Lung (tissue), 11 donors: ENCODE measurements at regions not wholly inside any gene's neighbourhood (a gene's known extent, or its start where the extent isn't known, plus 50 kb on each side); places are given as distances from the start of the nearest gene placed in this dataset.

Experiments
- ATAC-seq: fragments of 200-7000 bp; cut with Tn5 transposase; one replicate; pipeline ENCODE4 v1.9.1; 2020; ENCODE audit warnings: moderate number of reproducible peaks; ENCODE audit not compliant: insufficient read depth, low FRiP score
- DNase-seq, 3 donors: peaks; one replicate each; pipeline ENCODE4 v3.0.0-alpha.2; 2013 to 2017
- H3K27ac ChIP-seq, 2 donors: one replicate each; pipeline ENCODE4 v1.5.1; 2013; ENCODE audit warnings: mild to moderate bottlenecking in 2 of 2, moderate library complexity in 2 of 2, control low read depth in 1 of 2, inconsistent platforms in 1 of 2, low read depth in 1 of 2, low read length in 1 of 2
- H3K27me3 ChIP-seq, 3 donors: one replicate each; pipeline ENCODE4 v1.5.1; 2013; ENCODE audit warnings: low read length in 2 of 3; ENCODE audit not compliant: control insufficient read depth in 3 of 3, insufficient read depth in 3 of 3
- H3K36me3 ChIP-seq, 4 donors: one replicate each; pipeline ENCODE4 v1.5.1; 2013; ENCODE audit warnings: low read length in 4 of 4, mild to moderate bottlenecking in 1 of 4, moderate library complexity in 1 of 4; ENCODE audit not compliant: control insufficient read depth in 4 of 4, insufficient read depth in 4 of 4
- H3K4me1 ChIP-seq, 5 donors: one replicate each; pipeline ENCODE4 v1.5.1; 2013; ENCODE audit warnings: low read length in 5 of 5, mild to moderate bottlenecking in 2 of 5, moderate library complexity in 1 of 5; ENCODE audit not compliant: control insufficient read depth in 5 of 5, insufficient read depth in 5 of 5
- H3K4me3 ChIP-seq: one replicate; pipeline ENCODE4 v1.5.1; 2013; ENCODE audit warnings: mild to moderate bottlenecking, control low read depth, moderate library complexity
- H3K9ac ChIP-seq, 2 donors: one replicate each; pipeline ENCODE4 v1.5.1; 2013; ENCODE audit warnings: low read length in 2 of 2, control low read depth in 1 of 2; ENCODE audit not compliant: insufficient read depth in 1 of 2
- H3K9me3 ChIP-seq, 4 donors: one replicate each; pipeline ENCODE4 v1.5.1; 2013; ENCODE audit warnings: low read length in 3 of 4, mild to moderate bottlenecking in 1 of 4, moderate library complexity in 1 of 4; ENCODE audit not compliant: control insufficient read depth in 4 of 4, insufficient read depth in 3 of 4
- CTCF ChIP-seq: IDR thresholded peaks from 2 replicates; pipeline ENCODE4 v1.5.1; 2012; ENCODE audit warnings: mild to moderate bottlenecking; ENCODE audit errors: control extremely low read depth, extremely low read depth
- WGBS, 2 donors: extraction: QIAGEN DNeasy Blood & Tissue Kit; methylation state at CpG; one replicate each; pipeline ENCODE4 v1.1.7; 2013; 5-methylcytosine and 5-hydroxymethylcytosine counted together
- donor health status: control.
- donor health status: control.
- donor health status: Bipolar disorder and iron deficiency.
- donor health status: healthy.
- donor health status: DM: yes; HTN: yes; CAD: no.

GRCh38 chr6:11953641-11954040, 58.5 kb upstream of the HIVEP1 start:
- no peaks in the 10 kb centered on the region for H3K36me3 ChIP-seq
- no peak for TF ChIP-seq CTCF
- H3K27ac ChIP-seq: no peak overlapping the region
- H3K27me3 ChIP-seq: no peaks in the 10 kb centered on the region
- ATAC-seq (no peak), DNase-seq (no peak)
- H3K4me1 ChIP-seq: no peaks in the 10 kb centered on the region
- H3K9ac ChIP-seq: no peak overlapping the region
- no peak overlapping the region for H3K4me3 ChIP-seq
- 83% methylated on average over 2 of the region's 2 CpGs for WGBS, 2 donors
- peaks cover 0 to 9% (median 0%) of the 10 kb centered on the region in 4 donors for H3K9me3 ChIP-seq

- Histone ChIP-seq H3K4me3 (no peak overlapping the region), H3K9me3 (peaks cover 0 to 9% (median 0%) of the 10 kb centered on the region in 4 donors), H3K27me3 (no peaks in the 10 kb centered on the region), H3K27ac (no peak overlapping the region), H3K9ac (no peak overlapping the region), H3K36me3 (no peaks in the 10 kb centered on the region), H3K4me1 (no peaks in the 10 kb centered on the region)
- TF ChIP-seq CTCF: no peak
- no peak for DNase-seq
- 86 to 95% methylated on average over 2 of the region's 2 CpGs for WGBS, 2 donors
- ATAC-seq: no peak
These were observed 59.8 kb upstream of the HIVEP1 start for GRCh38 chr6:11952316-11952715.

DNA sequence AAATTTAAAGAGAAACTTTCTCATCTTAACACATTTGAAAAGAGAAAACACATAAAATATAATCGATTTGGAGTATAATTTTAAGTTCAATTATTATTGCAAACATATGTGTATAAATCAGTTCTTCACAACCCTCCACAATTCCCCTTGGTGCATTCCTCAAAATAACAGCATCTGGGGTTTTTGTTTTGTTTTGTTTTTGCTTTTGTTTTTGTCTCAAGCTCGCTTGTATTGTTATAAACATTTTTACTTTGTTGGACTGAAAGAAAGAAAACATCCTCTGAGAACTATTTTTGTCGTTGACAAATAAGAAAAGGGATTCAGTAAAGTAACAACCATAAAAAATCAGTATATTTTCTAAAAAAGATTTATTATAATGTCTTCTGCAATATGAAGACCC, 60.2 kb upstream of the HIVEP1 start:
- H3K36me3 ChIP-seq: no peaks in the 10 kb centered on the region
- no peak overlapping the region for H3K4me3 ChIP-seq
- peaks cover 0 to 8% (median 0%) of the 10 kb centered on the region in 4 donors for H3K9me3 ChIP-seq
- H3K27me3 ChIP-seq: no peaks in the 10 kb centered on the region
- TF ChIP-seq CTCF: no peak
- H3K4me1 ChIP-seq: no peaks in the 10 kb centered on the region
- ATAC-seq (no peak), DNase-seq (no peak)
- 75 to 82% methylated on average over 3 of the region's 3 CpGs for WGBS, 2 donors
- H3K9ac ChIP-seq: no peak overlapping the region
- no peak overlapping the region for H3K27ac ChIP-seq

GRCh38 chr6:11950109-11950508, 62.0 kb upstream of the HIVEP1 start:
- Histone ChIP-seq H3K4me1 (no peaks in the 10 kb centered on the region), H3K36me3 (no peaks in the 10 kb centered on the region), H3K4me3 (no peak overlapping the region), H3K27me3 (no peaks in the 10 kb centered on the region), H3K9me3 (peaks cover 0 to 5% (median 0%) of the 10 kb centered on the region in 4 donors), H3K27ac (no peak overlapping the region), H3K9ac (no peak overlapping the region)
- peak in 2 of 3 donors; percentile 36 to 66 for DNase-seq
- TF ChIP-seq CTCF: no peak
- WGBS, 2 donors: 67 to 85% methylated on average over 2 of the region's 2 CpGs
- ATAC-seq: peak; percentile 41
